ENCODE measurements at regions not wholly inside any gene's neighbourhood (a gene's known extent, or its start where the extent isn't known, plus 50 kb on each side); places are given as distances from the start of the nearest gene placed in this dataset.

- no peak overlapping the region for H3K27ac ChIP-seq (replicated peaks)
- no peak overlapping the region for H3K4me3 ChIP-seq
- H3K9me3 ChIP-seq (replicated peaks), result peaks cover 13% of the 10 kb centered on the region
- no peak for DNase-seq
- no peak for TF ChIP-seq CTCF (IDR thresholded peaks at IDR 0.05; ENCODE audit: borderline replicate concordance)
- intact Hi-C loops (cut with micrococcal nuclease), result no loop called here
- no peaks in the 10 kb centered on the region for H3K4me1 ChIP-seq
- H3K27me3 ChIP-seq (ENCODE audit: low read depth), result no peaks in the 10 kb centered on the region
- H3K36me3 ChIP-seq, result no peaks in the 10 kb centered on the region
Observed at GRCh38 chr6:66900133-66901083, 1193.4 kb upstream of the EYS start.

GRCh38 chr6:66897576-66897975 is 1190.5 kb upstream of the EYS start:
- Histone ChIP-seq H3K9me3 (replicated peaks) (peaks cover 25% of the 10 kb centered on the region), H3K36me3 (no peaks in the 10 kb centered on the region), H3K27ac (replicated peaks) (no peak overlapping the region), H3K4me1 (no peaks in the 10 kb centered on the region), H3K27me3 (ENCODE audit: low read depth) (no peaks in the 10 kb centered on the region), H3K4me3 (no peak overlapping the region)
- intact Hi-C loops (cut with micrococcal nuclease), result no loop called here
- DNase-seq, result no peak
- TF ChIP-seq CTCF (IDR thresholded peaks at IDR 0.05; ENCODE audit: borderline replicate concordance), result no peak

- no peak for TF ChIP-seq CTCF (IDR thresholded peaks at IDR 0.05; ENCODE audit: borderline replicate concordance)
- Histone ChIP-seq H3K27ac (replicated peaks) (no peak overlapping the region), H3K27me3 (ENCODE audit: low read depth) (no peaks in the 10 kb centered on the region), H3K4me3 (no peak overlapping the region), H3K9me3 (replicated peaks) (peaks cover 28% of the 10 kb centered on the region), H3K4me1 (no peaks in the 10 kb centered on the region), H3K36me3 (no peaks in the 10 kb centered on the region)
- no peak for DNase-seq
- intact Hi-C loops (cut with micrococcal nuclease), result no loop called here
Observed at GRCh38 chr6:66896415-66896814, 1189.4 kb upstream of the EYS start.

- intact Hi-C loops (cut with micrococcal nuclease), result no loop called here
- Histone ChIP-seq H3K27ac (replicated peaks) (no peak overlapping the region), H3K4me3 (no peak overlapping the region), H3K27me3 (ENCODE audit: low read depth) (no peaks in the 10 kb centered on the region), H3K36me3 (peaks cover 3% of the 10 kb centered on the region), H3K9me3 (replicated peaks) (peaks cover 33% of the 10 kb centered on the region), H3K4me1 (no peaks in the 10 kb centered on the region)
- no peak for DNase-seq
- no peak for TF ChIP-seq CTCF (IDR thresholded peaks at IDR 0.05; ENCODE audit: borderline replicate concordance)
Observed at GRCh38 chr6:66883453-66883852, 1176.4 kb upstream of the EYS start.

GRCh38 chr6:66866801-66867200 is 1159.8 kb upstream of the EYS start:
- intact Hi-C loops (cut with micrococcal nuclease), result no loop called here
- Histone ChIP-seq H3K4me3 (no peak overlapping the region), H3K27me3 (ENCODE audit: low read depth) (no peaks in the 10 kb centered on the region), H3K27ac (replicated peaks) (no peak overlapping the region), H3K36me3 (no peaks in the 10 kb centered on the region), H3K4me1 (no peaks in the 10 kb centered on the region), H3K9me3 (replicated peaks) (peaks cover 32% of the 10 kb centered on the region)
- no peak for DNase-seq
- no peak for TF ChIP-seq CTCF (IDR thresholded peaks at IDR 0.05; ENCODE audit: borderline replicate concordance)

All from left ventricle myocardium inferior (tissue), 1 donor.